PC-9 (cell line): ENCODE measurements at regions not wholly inside any gene's neighbourhood (a gene's known extent, or its start where the extent isn't known, plus 50 kb on each side); places are given as distances from the start of the nearest gene placed in this dataset.

ENCODE experiments used
- CTCF ChIP-seq: fragments of 200-600 bp; sonication (generic); conservative IDR thresholded peaks from 2 replicates; pipeline ENCODE4 v1.6.1; 2017; ENCODE audit warnings: mixed run types, antibody characterized with exemption, mild to moderate bottlenecking, moderate library complexity
- EZH2 ChIP-seq: fragments of 200-600 bp; sonication (generic); IDR thresholded peaks from 2 replicates; pipeline ENCODE4 v1.8.0; 2017; ENCODE audit warnings: antibody characterized with exemption, low read depth

DNA sequence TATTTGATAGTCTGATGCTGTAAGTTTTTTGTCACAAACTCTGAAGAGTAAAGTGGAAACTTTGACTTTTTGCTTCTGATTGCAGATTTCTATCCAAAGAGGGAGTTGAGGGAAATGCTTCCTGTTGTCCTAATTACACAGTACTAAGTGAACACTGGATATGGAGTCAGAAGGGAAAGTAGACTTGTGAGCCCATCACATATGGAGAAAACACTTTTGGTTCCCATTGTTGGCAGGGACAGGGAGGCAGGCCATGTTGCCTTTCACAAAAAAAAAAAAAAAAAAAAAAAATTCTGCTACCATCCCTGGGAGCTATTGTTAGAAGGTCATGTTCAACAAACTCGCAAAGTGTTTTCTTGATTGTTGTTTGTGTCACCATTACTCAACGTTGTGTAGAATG is 144.3 kb downstream of the RPIA start:
- TF ChIP-seq CTCF (no peak), EZH2 (no peak)
